ENCODE measurements at regions not wholly inside any gene's neighbourhood (a gene's known extent, or its start where the extent isn't known, plus 50 kb on each side); places are given as distances from the start of the nearest gene placed in this dataset.

GRCh38 chr14:101122237-101123141 lies 219.0 kb upstream of the RTL1 start:
- TF ChIP-seq POLR2AphosphoS5 (IDR thresholded peaks at IDR 0.05; ENCODE audit: low read depth, low read length) (no peak), POLR2A (IDR thresholded peaks at IDR 0.05; ENCODE audit: low read depth, low read length) (no peak)

Data from GM12892 (cell line).